ENCODE measurements at regions not wholly inside any gene's neighbourhood (a gene's known extent, or its start where the extent isn't known, plus 50 kb on each side); places are given as distances from the start of the nearest gene placed in this dataset.

- DNase-seq, result no peak
- H3K9me3 ChIP-seq, result no peaks in the 10 kb centered on the region
- no peaks in the 10 kb centered on the region for H3K36me3 ChIP-seq
- peaks cover 0 to 39% (median 0%) of the 10 kb centered on the region in 3 donors for H3K27me3 ChIP-seq
- intact Hi-C loops (cut with DNase I; ENCODE audit: low total_unique reads), result no loop called here
- H3K27ac ChIP-seq, result no peak overlapping the region
- TF ChIP-seq, protein P1, sequence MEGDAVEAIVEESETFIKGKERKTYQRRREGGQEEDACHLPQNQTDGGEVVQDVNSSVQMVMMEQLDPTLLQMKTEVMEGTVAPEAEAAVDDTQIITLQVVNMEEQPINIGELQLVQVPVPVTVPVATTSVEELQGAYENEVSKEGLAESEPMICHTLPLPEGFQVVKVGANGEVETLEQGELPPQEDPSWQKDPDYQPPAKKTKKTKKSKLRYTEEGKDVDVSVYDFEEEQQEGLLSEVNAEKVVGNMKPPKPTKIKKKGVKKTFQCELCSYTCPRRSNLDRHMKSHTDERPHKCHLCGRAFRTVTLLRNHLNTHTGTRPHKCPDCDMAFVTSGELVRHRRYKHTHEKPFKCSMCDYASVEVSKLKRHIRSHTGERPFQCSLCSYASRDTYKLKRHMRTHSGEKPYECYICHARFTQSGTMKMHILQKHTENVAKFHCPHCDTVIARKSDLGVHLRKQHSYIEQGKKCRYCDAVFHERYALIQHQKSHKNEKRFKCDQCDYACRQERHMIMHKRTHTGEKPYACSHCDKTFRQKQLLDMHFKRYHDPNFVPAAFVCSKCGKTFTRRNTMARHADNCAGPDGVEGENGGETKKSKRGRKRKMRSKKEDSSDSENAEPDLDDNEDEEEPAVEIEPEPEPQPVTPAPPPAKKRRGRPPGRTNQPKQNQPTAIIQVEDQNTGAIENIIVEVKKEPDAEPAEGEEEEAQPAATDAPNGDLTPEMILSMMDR (IDR thresholded peaks at IDR 0.05), result no peak
- no peak for TF ChIP-seq EP300 (IDR thresholded peaks at IDR 0.05)
- 72 to 86% (median 80%) methylated on average over 3 of the region's 3 CpGs for WGBS, 5 donors
- H3K4me3 ChIP-seq, result no peak overlapping the region
- peaks cover 0 to 6% (median 2%) of the 10 kb centered on the region in 4 donors for H3K4me1 ChIP-seq
These were observed 74.5 kb upstream of the XPA start for GRCh38 chr9:97771641-97772040.

DNA sequence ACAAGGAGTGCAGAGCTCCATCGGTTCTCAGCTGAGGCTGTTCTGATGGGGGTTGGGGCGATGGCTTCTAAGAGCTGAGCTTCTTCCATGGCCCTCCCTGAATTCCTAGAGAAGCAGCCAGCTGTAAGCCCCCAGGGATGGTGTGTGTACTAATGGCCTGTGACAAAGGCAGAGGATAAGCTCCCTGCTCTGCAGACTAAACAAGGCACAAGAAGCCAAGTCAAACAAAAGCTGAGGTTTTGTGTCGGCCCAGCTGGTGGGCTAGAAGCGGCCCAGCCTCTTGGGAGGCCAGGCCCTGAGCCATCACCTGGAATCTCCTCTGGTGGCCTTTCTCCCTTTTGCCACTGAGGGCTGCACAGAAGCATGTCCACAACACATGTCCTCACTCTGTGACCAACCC lies 75.0 kb upstream of the XPA start:
- TF ChIP-seq EP300 (IDR thresholded peaks at IDR 0.05), result no peak
- no peak for TF ChIP-seq POLR2AphosphoS5 (IDR thresholded peaks at IDR 0.05)
- TF ChIP-seq, protein P1 (IDR thresholded peaks at IDR 0.05), result no peak
- TF ChIP-seq POLR2A (IDR thresholded peaks at IDR 0.05), result no peak
- WGBS, 5 donors, result 41 to 63% (median 62%) methylated on average over 2 to 4 of the region's 4 CpGs
- H3K27me3 ChIP-seq, result peaks cover 0 to 39% (median 0%) of the 10 kb centered on the region in 3 donors
- H3K27ac ChIP-seq, result no peak overlapping the region
- peaks cover 0 to 6% (median 2%) of the 10 kb centered on the region in 4 donors for H3K4me1 ChIP-seq
- intact Hi-C loops (cut with DNase I; ENCODE audit: low total_unique reads), result no loop called here
- H3K36me3 ChIP-seq, result no peaks in the 10 kb centered on the region
- H3K9me3 ChIP-seq, result no peaks in the 10 kb centered on the region
- no peak for DNase-seq
- H3K4me3 ChIP-seq, result no peak overlapping the region

GRCh38 chr9:97773091-97773490 lies 76.0 kb upstream of the XPA start:
- Histone ChIP-seq H3K27me3 (peaks cover 0 to 39% (median 0%) of the 10 kb centered on the region in 3 donors), H3K4me3 (no peak overlapping the region), H3K36me3 (no peaks in the 10 kb centered on the region), H3K4me1 (peaks cover 0 to 6% (median 2%) of the 10 kb centered on the region in 4 donors), H3K27ac (no peak overlapping the region), H3K9me3 (peaks cover 0 to under 1% (median under 1%) of the 10 kb centered on the region in 4 donors)
- intact Hi-C loops (cut with DNase I; ENCODE audit: low total_unique reads), result no loop called here
- WGBS, 5 donors, result 72 to 96% (median 81%) methylated on average over 3 of the region's 3 CpGs
- no peak for DNase-seq
- TF ChIP-seq, protein P1 (IDR thresholded peaks at IDR 0.05), result no peak
- TF ChIP-seq POLR2AphosphoS5 (IDR thresholded peaks at IDR 0.05) (no peak), POLR2A (IDR thresholded peaks at IDR 0.05) (no peak), EP300 (IDR thresholded peaks at IDR 0.05) (no peak)

- WGBS, 5 donors, result 9 to 28% (median 22%) methylated on average over 3 of the region's 3 CpGs
- H3K4me3 ChIP-seq, result no peak overlapping the region
- intact Hi-C loops (cut with DNase I; ENCODE audit: low total_unique reads), result no loop called here
- no peak overlapping the region for H3K27ac ChIP-seq
- peaks cover 4 to 7% (median 6%) of the 10 kb centered on the region in 4 donors for H3K9me3 ChIP-seq
- DNase-seq, result peak; percentile 41 to 47
- TF ChIP-seq, protein P1 (IDR thresholded peaks at IDR 0.05), result no peak
- TF ChIP-seq EP300 (IDR thresholded peaks at IDR 0.05) (no peak), POLR2A (IDR thresholded peaks at IDR 0.05) (no peak), POLR2AphosphoS5 (IDR thresholded peaks at IDR 0.05) (no peak)
- peaks cover 0 to 39% (median 0%) of the 10 kb centered on the region in 3 donors for H3K27me3 ChIP-seq
- H3K4me1 ChIP-seq, result peaks cover 0 to 6% (median 2%) of the 10 kb centered on the region in 4 donors
- H3K36me3 ChIP-seq, result no peaks in the 10 kb centered on the region
These were observed 76.6 kb upstream of the XPA start for GRCh38 chr9:97773723-97774122.

All from stomach (tissue), 8 donors.